Activated CD4-positive, alpha-beta T cell treated with anti-CD3 and anti-CD28 coated beads for 1 hour (primary cell): ENCODE measurements at regions not wholly inside any gene's neighbourhood (a gene's known extent, or its start where the extent isn't known, plus 50 kb on each side); places are given as distances from the start of the nearest gene placed in this dataset.

Experiments used
- DNase-seq: peaks from one replicate; pipeline ENCODE4 v3.0.0-alpha.2; 2020

DNA sequence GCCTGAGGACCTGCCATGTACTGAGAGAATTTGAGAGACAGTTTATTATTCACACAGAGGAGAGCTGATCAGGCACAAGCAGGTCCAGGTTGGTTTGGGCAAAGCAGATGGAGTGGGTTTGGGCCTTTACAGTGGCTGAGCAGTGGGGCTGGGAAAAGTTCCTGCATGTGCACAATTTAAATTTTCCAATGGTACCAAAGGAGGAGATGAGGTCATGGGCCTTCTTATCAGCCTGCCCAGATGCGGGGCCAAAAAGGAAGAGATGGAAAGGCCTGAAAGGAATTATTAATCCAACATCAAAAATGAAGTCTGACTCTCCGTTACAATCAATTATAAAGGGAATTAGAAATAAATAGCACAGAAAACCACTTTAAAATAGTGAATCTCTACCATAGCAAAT, 367.6 kb downstream of the TMEM135 start:
- DNase-seq = no peak

DNA sequence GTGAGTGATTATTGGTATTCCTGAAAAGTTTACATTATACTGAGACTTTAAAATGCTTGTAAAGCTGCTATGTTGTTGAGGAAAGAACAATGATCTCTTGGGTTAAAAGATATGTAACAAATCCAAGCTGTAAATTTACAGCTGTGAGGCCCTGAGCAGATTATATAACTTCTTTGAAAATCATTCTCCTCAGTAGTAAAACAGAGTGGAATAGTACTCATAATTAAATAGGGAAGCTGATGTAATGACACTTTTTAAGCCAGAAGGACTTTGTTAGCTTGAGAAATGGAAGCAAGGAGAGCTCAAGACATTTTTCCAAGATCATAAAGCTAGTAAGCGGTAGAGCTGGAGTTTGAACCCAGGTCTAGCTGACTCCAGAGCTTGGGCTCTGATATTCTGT, 363.9 kb downstream of the TMEM135 start:
- DNase-seq = no peak

DNA sequence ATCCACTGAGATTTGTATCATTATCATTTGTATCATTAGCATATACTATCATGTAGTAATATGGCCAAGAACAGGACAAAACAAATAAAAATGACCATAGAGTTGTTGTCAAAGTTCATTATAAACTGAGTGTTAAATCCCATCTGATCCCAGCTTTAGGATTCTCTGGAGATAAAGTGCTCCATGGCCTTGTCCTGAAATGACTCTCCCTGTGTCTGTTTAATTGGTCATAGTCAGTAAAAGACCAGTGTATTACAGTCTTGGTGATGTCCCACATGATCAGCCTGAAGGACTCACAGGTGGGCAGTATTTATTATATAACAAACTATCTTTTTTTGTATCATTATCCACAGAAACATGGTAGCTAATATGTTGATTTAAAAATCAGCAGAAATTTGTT, 361.6 kb downstream of the TMEM135 start:
- DNase-seq = no peak

DNA sequence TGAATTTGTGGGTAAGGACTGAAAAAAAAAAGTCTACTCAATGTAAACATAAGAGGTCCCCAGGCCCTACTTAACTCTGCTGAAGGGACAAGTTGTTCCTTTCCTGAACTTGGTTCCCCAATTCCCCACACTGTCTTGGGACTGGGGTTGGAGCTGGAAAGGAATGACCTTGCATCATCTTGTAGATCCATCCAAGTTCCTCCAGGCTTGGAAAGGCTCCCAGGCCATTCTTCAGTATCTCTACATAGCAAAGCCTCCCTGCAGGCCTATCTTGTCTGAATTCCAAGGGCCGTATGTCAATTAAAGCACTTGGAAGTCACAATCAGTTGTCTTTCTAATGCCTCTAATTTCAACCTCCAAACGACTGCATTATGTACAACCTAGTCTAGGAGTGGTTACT, 361.2 kb downstream of the TMEM135 start:
- no peak for DNase-seq

DNA sequence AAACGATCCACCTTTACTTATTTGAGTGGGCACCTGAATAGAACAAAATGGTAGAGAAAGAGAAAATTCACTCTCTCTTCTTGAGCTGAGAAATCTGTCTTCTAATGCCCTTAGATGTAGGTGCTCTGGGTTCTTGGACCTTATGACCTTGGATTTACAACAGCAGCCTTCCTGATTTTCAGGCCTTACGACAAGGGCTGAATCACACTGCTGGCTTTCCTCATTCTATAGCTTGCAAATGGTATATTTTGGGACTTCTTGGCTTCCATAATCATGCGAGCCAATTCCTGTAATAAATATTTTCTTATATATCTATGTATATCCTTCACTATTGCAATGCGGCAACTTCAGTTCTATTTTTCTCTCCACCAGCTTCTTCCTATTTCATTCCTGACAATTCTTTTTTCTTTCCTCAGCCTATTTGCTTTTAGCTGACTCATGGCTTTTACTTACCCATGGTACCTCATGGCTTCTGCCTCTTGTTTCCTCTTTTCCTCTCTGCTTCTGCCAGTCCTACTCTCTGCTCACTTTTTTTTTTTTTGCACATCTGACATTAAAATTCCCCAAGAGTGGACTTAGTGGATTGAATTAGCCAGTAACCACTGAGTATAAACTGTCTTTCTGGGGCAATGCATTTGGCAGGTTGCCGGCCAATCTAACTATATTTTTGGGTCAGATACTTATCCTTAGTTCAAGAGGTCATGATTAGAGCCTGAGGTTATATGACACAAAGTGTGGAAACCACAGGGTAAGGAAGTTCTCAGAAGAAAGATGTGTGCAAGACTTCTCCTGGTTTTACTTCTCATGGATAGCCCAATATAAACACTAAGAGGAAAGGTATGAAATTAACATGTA, 359.5 kb downstream of the TMEM135 start:
- DNase-seq = no peak

DNA sequence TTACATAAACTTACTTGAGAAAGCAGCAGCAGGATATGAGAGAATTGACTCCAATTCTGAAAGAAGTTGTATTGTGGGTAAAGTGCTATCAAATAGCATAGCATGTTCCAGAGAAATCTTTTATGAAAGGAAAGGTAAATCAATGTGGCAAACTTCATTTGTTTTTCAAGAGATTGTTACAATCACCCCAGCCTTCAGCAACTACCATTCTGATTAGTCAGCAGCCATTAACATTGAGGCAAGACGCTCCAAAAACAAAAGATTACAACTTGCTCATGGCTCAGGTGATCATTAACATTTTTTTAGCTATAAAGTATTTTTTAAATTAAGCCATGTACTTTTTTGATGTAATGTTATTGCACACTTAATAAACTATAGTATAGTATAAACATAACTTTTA, 357.2 kb downstream of the TMEM135 start:
- no peak for DNase-seq

DNA sequence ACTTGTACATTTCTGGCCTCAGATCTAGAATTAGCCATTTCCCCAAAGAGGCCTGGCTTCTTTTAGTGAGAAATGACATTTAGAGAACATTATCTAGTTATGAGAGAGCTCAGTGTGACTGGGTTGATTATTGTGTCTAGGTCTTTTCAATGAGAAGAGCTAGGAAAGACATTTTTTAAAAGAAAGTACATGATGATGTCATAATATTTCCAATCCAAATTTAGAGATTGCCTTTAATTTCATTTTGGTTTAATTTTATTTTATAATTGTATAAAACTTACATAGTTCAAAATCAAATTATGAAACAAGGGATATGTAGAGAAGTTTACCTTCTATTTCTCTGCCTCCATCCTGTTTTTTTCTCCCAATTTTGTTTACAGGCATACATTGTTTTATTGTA, 354.9 kb downstream of the TMEM135 start:
- DNase-seq = no peak

DNA sequence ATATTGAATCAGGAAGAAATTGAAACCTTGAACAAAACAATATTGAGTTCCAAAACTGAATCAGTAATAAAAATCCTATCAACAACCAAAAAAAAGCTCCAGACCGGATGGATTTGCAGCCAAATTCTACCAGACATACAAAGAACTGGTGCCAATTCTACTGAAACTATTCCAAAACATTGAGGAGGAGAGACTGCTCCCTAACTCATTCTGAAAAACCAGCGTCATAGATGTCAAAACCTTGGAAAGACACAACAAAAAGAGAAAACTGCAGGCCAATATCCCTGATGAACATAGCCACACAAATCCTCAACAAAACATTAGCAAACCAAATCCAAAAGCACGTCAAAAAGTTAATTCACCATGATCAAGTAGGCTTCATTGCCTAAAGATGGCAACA, 353.8 kb downstream of the TMEM135 start:
- no peak for DNase-seq

DNA sequence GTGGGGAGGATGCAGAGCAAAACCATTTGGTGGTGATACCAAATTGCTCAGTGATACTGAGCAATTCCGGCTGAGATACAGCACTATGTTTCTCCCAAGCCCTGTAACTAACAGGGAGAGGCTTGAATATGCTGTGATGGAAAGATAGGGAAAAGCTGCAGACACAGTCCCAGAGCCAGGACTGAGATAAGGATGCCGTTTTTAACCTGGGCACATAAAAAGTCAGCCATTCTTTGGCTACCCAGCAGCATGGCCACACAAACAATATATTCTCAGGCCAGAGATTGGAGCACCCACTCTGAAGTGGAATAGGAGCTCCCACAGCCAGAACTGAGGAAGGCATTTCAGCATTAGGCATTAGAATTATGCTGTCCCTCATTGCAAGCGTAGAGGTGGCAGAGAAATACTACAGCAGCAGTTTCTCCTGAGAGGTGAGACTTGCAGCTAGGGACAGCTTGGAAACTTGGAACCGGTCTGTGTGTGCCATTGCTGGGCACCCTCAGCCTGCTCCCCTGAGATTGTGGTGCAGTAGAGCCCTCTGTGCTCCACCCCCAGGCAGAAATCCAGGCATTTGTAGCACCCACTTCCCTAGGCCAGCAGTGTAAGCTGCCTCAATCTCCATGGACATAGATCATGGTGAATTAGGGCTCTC, 346.5 kb downstream of the TMEM135 start:
- no peak for DNase-seq

DNA sequence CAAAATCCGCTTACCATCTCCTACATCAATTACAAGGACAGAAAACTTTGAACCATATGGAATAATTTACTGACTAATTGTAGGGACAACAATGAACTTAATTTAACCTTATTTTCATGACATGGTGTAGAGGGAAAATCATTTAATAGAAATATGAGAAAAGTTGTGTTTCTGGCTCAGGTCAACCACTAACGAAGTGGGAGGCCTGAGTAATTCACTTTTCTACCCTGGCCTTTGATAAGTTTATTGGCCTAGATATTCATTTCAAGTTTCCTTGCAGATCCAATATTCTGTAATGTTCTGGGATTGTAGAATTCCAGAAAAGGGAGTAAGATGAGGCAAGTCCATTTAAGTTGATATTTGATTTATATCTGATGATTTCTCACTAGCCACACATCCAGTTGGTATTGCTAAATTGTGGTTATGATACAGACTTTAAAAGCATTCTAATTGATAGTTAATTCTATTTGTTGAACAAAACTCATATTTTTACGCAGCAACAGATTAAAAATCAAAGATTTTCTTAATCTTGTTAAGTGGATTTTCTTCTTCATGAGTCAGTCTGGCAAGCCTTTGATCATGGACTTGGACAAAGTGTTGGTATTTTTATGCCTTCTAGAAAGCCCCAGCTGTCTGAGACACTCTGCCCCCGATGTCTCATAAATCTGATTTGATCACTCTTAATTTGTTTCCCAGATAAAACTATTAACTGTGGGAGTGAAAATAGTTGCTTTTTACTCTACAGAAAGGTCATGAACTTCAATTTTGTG, 336.5 kb downstream of the TMEM135 start:
- DNase-seq = no peak
